ENCODE measurements at regions not wholly inside any gene's neighbourhood (a gene's known extent, or its start where the extent isn't known, plus 50 kb on each side); places are given as distances from the start of the nearest gene placed in this dataset.
A peak's percentile ranks its signal among the peaks of the same experiment; 100 is the strongest.
"Not testable (repeated sequence)": the region's sequence is repeated elsewhere in the genome, so short reads cannot be mapped to it uniquely, and the experiment has no call there.

DNA sequence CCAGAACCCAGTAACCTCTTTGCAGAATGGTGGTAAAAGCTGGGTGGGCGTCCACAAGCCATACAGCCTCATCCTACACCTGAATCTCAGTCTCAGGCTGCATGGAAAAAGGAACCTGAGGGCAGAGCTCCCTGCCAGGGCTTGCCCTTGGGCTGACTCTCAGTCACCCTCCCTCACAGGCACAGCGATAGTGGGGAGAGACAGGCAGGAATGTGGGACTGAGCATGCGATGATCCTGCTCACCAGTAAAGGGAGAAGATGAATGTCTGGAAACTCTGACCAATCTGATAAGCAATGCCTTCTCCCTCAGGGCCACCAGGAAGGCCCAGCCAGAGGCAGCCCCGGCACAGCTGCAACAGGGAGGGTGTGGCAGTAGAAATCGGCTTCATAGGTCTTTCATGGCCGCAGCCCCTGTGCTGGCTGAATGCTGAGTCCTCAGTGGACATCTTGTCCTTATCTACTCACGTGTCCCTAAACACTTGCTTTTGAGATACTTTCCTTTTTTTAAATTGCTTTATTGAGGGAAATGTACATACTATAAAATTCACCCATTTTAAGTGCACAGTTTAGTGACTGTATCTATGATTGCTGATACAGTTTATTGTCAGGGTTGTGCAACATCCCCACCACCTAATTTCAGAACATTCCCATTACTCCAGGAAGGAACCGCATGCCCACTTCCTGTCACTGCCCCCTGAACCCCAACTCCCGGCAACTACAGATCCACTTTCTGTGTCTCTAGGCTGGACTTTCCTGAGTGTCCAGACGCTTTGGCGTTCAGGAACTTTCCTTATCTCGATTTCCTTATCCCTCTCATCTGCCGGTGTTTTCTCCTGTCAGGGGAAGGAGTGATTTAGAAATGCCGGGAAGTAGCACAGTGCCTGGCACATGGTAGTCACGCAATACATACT, 258.1 kb downstream of the PCNX1 start:
- no peak overlapping the region for H3K27ac Mint-ChIP-seq
- DNase-seq (ENCODE audit: low spot score in 2 of 2) (no peak), ATAC-seq (no peak)
- no peaks in the 10 kb centered on the region for H3K36me3 Mint-ChIP-seq
- H3K9me3 Mint-ChIP-seq, result no peaks in the 10 kb centered on the region
- H3K4me3 Mint-ChIP-seq, result no peak overlapping the region
- peaks cover 27% of the 10 kb centered on the region for H3K4me1 Mint-ChIP-seq

DNA sequence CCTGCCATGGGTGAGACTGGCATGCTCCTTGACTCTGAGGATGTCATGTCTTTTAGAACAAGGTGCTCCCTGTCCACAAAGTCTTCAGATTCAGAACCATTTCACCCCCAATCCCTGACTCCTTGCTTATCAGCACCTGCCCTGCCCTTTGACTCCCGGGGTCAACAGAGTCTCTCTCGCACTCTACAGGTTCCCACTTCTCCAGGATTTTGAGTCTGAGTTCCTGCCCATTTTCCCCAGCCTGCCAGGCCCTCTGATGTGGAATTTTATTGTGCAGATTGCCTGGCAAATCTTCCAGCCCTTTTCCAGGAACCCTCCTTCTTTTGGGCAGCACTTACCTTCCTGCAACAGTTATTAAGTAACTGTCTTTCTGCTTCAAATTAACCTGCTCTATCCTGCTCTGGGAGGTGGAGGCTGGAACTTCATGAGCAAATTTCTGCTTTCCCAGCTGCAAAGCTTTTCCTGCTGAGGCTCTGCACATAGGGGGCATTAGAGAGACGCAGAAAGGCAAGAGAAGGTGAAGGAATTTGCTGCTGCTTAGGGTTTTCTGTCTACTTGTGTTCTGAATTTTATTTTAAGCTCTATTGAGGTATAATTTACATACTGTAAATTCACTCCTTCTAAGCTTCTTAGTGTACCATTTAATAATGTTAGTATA, 259.1 kb downstream of the PCNX1 start:
- Mint-ChIP-seq H3K27ac (no peak overlapping the region), H3K4me3 (no peak overlapping the region), H3K4me1 (peaks cover 27% of the 10 kb centered on the region), H3K9me3 (no peaks in the 10 kb centered on the region), H3K36me3 (no peaks in the 10 kb centered on the region)
- ATAC-seq, result no peak
- no peak for DNase-seq (ENCODE audit: low spot score in 2 of 2)

GRCh38 chr14:71167325-71167950, 260.2 kb downstream of the PCNX1 start:
- not testable (repeated sequence) for DNase-seq (ENCODE audit: low spot score in 2 of 2); H3K9me3 Mint-ChIP-seq; H3K36me3 Mint-ChIP-seq; ATAC-seq; H3K27ac Mint-ChIP-seq
- Mint-ChIP-seq H3K4me1 (peaks cover 27% of the 10 kb centered on the region), H3K4me3 (peak overlapping the region; percentile 82)

- not testable (repeated sequence) for H3K9me3 Mint-ChIP-seq, H3K36me3 Mint-ChIP-seq
- ATAC-seq (peak; percentile 72), DNase-seq (ENCODE audit: low spot score in 2 of 2) (peak; percentile 15 to 71)
- Mint-ChIP-seq H3K27ac (peak overlapping the region; percentile 79), H3K4me3 (peak overlapping the region; percentile 82), H3K4me1 (peaks cover 27% of the 10 kb centered on the region)
Observed at GRCh38 chr14:71168161-71168560, 260.9 kb downstream of the PCNX1 start.

DNA sequence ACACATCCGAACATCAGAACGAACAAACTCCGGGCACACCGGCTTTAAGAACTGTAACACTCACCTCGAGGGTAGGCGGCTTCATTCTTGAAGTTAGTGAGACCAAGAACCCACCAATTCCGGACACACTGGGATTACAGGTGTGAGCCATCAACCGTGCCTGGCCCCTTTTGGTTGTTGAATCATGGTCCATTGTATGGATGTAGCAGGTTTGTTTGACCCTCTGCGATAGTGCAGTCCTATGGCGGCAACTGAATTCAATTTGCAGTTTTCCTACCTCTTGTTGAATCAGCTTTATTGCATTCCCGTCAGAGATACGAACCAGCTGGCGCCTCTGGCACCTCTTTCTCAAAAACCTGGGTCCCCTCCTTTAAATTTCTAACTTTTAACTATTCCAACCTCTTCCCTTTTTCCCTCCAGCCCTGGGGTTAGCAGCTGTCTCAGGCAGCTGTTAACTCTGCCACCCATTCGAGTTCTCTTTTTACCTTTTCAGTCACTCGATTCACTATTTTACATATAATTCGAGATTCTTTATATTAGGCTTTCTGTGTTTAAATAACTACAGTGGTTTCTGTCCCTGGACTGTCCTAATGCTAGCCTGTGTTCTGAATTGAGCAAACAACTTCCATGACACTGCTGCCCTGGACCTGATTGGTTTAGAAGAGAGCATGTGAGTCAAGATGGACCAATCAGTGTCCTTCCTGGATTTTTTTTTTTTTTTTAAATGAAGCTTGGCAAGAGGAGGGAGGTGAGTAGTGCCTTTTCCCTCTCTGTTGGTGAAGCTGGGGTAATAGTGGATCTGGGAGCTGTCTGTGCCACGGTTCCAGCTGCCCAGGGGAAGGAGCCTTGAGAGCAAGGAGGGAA, 261.5 kb downstream of the PCNX1 start:
- H3K27ac Mint-ChIP-seq, result peak overlapping the region; percentile 79
- peaks cover 23% of the 10 kb centered on the region for H3K4me1 Mint-ChIP-seq
- H3K9me3 Mint-ChIP-seq, result no peaks in the 10 kb centered on the region
- peak; percentile 72 for ATAC-seq
- peak overlapping the region; percentile 82 for H3K4me3 Mint-ChIP-seq
- no peaks in the 10 kb centered on the region for H3K36me3 Mint-ChIP-seq
- DNase-seq (ENCODE audit: low spot score in 2 of 2), result no peak

DNA sequence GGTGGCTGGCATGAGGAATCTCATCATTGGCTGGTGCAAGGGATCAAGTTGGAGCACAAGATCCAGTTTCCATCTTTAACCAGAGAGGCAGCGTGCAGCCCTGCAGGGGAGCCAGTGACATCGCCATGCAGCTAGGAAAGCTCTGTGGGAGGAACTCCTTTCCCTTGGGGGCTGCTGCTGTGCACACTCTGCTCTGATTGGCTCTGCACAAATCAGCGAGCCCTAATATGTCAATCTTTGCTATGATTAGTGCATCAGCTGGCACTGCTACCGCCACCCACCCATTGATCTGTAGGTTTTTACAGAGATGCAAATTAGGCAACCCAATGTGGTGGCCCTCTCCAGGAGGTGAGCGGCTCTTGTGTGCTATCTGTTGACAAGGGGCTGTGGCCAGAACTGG, 262.6 kb downstream of the PCNX1 start:
- Mint-ChIP-seq H3K36me3 (no peaks in the 10 kb centered on the region), H3K4me3 (no peak overlapping the region), H3K9me3 (no peaks in the 10 kb centered on the region), H3K4me1 (peaks cover 20% of the 10 kb centered on the region), H3K27ac (no peak overlapping the region)
- DNase-seq (ENCODE audit: low spot score in 2 of 2) (no peak), ATAC-seq (no peak)

- no peak for ATAC-seq
- Mint-ChIP-seq H3K27ac (no peak overlapping the region), H3K4me1 (no peaks in the 10 kb centered on the region), H3K4me3 (no peak overlapping the region), H3K9me3 (no peaks in the 10 kb centered on the region), H3K36me3 (no peaks in the 10 kb centered on the region)
- DNase-seq (ENCODE audit: low spot score in 2 of 2), result no peak
Observed at GRCh38 chr14:71175491-71175890, 268.2 kb downstream of the PCNX1 start.

DNA sequence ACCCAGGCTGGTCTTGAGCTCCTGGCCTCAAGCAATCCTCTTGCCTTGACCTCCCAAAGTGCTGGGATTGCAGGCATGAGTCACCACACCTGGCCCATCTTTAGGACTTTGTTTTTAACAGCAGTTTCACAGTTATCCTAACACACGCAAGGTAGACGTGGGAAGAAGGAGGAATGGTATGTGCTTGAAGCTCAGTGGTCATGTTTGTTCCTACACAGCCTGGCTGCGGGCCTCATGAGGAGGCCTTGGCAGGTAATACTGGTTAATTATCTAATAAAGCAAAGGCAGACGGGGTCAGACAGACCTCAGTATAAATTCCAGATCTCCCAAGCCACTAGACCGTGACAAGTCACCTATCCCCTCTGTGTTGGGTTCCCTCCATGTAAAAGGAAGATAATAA, 271.8 kb downstream of the PCNX1 start:
- H3K27ac Mint-ChIP-seq, result no peak overlapping the region
- no peak for DNase-seq (ENCODE audit: low spot score in 2 of 2)

GRCh38 chr14:71180397-71180796, 273.1 kb downstream of the PCNX1 start:
- ATAC-seq (no peak), DNase-seq (ENCODE audit: low spot score in 2 of 2) (no peak)
- Mint-ChIP-seq H3K36me3 (no peaks in the 10 kb centered on the region), H3K9me3 (no peaks in the 10 kb centered on the region), H3K4me3 (no peak overlapping the region), H3K27ac (no peak overlapping the region), H3K4me1 (no peaks in the 10 kb centered on the region)

More for the DNA sequence above, 271.8 kb downstream of the PCNX1 start:
- no peak for ATAC-seq
- no peaks in the 10 kb centered on the region for H3K4me1 Mint-ChIP-seq
- H3K36me3 Mint-ChIP-seq, result no peaks in the 10 kb centered on the region
- H3K4me3 Mint-ChIP-seq, result no peak overlapping the region
- no peaks in the 10 kb centered on the region for H3K9me3 Mint-ChIP-seq

GRCh38 chr14:71181215-71182003, 274.1 kb downstream of the PCNX1 start:
- no peak overlapping the region for H3K4me3 Mint-ChIP-seq
- H3K4me1 Mint-ChIP-seq, result no peaks in the 10 kb centered on the region
- H3K27ac Mint-ChIP-seq, result no peak overlapping the region
- ATAC-seq (no peak), DNase-seq (ENCODE audit: low spot score in 2 of 2) (no peak)
- H3K9me3 Mint-ChIP-seq, result peaks cover under 1% of the 10 kb centered on the region
- H3K36me3 Mint-ChIP-seq, result no peaks in the 10 kb centered on the region

- DNase-seq (ENCODE audit: low spot score in 2 of 2) (no peak), ATAC-seq (no peak)
- Mint-ChIP-seq H3K36me3 (no peaks in the 10 kb centered on the region), H3K27ac (no peak overlapping the region), H3K9me3 (peaks cover 3% of the 10 kb centered on the region), H3K4me1 (no peaks in the 10 kb centered on the region), H3K4me3 (no peak overlapping the region)
Observed at GRCh38 chr14:71183876-71184689, 276.8 kb downstream of the PCNX1 start.

DNA sequence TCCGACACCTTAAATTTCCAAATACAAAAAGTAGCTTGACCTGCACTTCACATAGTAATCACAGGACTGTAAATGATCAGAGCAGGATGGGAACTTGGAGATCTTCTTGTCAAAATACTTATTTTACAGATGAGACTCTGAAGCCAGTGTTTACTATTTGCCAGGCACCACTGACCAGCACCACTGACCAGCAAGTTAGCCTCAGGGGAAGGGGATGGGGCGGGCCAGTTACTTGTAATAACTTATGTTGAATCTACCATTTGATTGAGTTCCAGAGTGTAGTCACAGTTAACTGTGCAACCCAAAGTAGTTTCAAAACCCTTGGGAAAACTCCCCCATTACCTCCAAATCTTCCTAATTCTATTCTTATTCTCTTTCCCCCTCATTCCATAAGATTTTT, 278.4 kb downstream of the PCNX1 start:
- Mint-ChIP-seq H3K27ac (no peak overlapping the region), H3K36me3 (no peaks in the 10 kb centered on the region), H3K4me3 (no peak overlapping the region), H3K4me1 (no peaks in the 10 kb centered on the region), H3K9me3 (peaks cover 3% of the 10 kb centered on the region)
- ATAC-seq (no peak), DNase-seq (ENCODE audit: low spot score in 2 of 2) (no peak)

- H3K9me3 Mint-ChIP-seq, result peaks cover 3% of the 10 kb centered on the region
- H3K36me3 Mint-ChIP-seq, result no peaks in the 10 kb centered on the region
- H3K4me3 Mint-ChIP-seq, result no peak overlapping the region
- no peak overlapping the region for H3K27ac Mint-ChIP-seq
- no peaks in the 10 kb centered on the region for H3K4me1 Mint-ChIP-seq
- DNase-seq (ENCODE audit: low spot score in 2 of 2), result no peak
- ATAC-seq, result no peak
Observed at GRCh38 chr14:71187633-71188356, 280.5 kb downstream of the PCNX1 start.

Data from stimulated activated effector memory CD8-positive, alpha-beta T cell treated with anti-CD3 and anti-CD28 coated beads, Interleukin-12 subunit alpha, Interleukin-12 subunit beta, amount 100 ng/mL, for 72 hours (primary cell).